Neural cell (in vitro differentiated cells): ENCODE measurements at regions not wholly inside any gene's neighbourhood (a gene's known extent, or its start where the extent isn't known, plus 50 kb on each side); places are given as distances from the start of the nearest gene placed in this dataset.
"Not testable (repeated sequence)": the region's sequence is repeated elsewhere in the genome, so short reads cannot be mapped to it uniquely, and the experiment has no call there.

Source experiments
- H2AFZ ChIP-seq: fragments of 200-600, 300-800 bp; sonication (generic), shearing (Covaris generic); 2 replicates; pipeline ENCODE4 v1.6.0; 2014; ENCODE audit warnings: low read depth, mild to moderate bottlenecking, antibody characterized with exemption, low read length, moderate library complexity
- H3F3A ChIP-seq: fragments of 200-600 bp; shearing (Covaris generic); 2 replicates; pipeline ENCODE4 v1.6.1; 2016; ENCODE audit warnings: mild to moderate bottlenecking, moderate library complexity, mixed read lengths, antibody characterized with exemption, low read length; ENCODE audit not compliant: insufficient read depth, poor library complexity, severe bottlenecking
- H3K27ac ChIP-seq: fragments of 200-600, 300-800 bp; sonication (generic), shearing (Covaris generic); 2 replicates; pipeline ENCODE4 v1.5.1; 2014; ENCODE audit warnings: mild to moderate bottlenecking, low read length, moderate library complexity
- H3K27me3 ChIP-seq: fragments of 300-800, 200-600 bp; sonication (generic), shearing (Covaris generic); 2 replicates; pipeline ENCODE4 v1.6.0; 2014; ENCODE audit warnings: mild to moderate bottlenecking, low read depth, low read length, moderate library complexity; ENCODE audit not compliant: insufficient read depth
- H3K36me3 ChIP-seq: fragments of 300-800, 200-600 bp; sonication (generic), shearing (Covaris generic); 2 replicates; pipeline ENCODE4 v1.5.1; 2014; ENCODE audit warnings: mild to moderate bottlenecking, antibody characterized with exemption, low read length, moderate library complexity; ENCODE audit not compliant: insufficient read depth
- H3K4me2 ChIP-seq: fragments of 300-800, 200-600 bp; sonication (generic), shearing (Covaris generic); 2 replicates; pipeline ENCODE4 v1.6.0; 2014; ENCODE audit warnings: mild to moderate bottlenecking, low read length
- H3K4me3 ChIP-seq: fragments of 300-800, 200-600 bp; sonication (generic), shearing (Covaris generic); 2 replicates; pipeline ENCODE4 v1.5.1; 2014; ENCODE audit warnings: mild to moderate bottlenecking, low read length, moderate library complexity
- H3K79me2 ChIP-seq: fragments of 200-600 bp; shearing (Covaris generic); replicated peaks from 2 replicates; pipeline ENCODE4 v1.6.0; 2014; ENCODE audit warnings: mild to moderate bottlenecking, low read length, moderate library complexity; ENCODE audit not compliant: insufficient read depth
- H3K9ac ChIP-seq: fragments of 300-800, 200-600 bp; sonication (generic), shearing (Covaris generic); 2 replicates; pipeline ENCODE4 v1.6.1; 2016; ENCODE audit warnings: mild to moderate bottlenecking, low read length, mixed read lengths
- H3K9me2 ChIP-seq: fragments of 200-600 bp; shearing (Covaris generic); 2 replicates; pipeline ENCODE4 v1.6.1; 2016; ENCODE audit warnings: mild to moderate bottlenecking, low read length, mixed read lengths; ENCODE audit not compliant: insufficient read depth
- H3K9me3 ChIP-seq: fragments of 200-600, 300-800 bp; sonication (generic), shearing (Covaris generic); 2 replicates; pipeline ENCODE4 v1.6.1; 2016; ENCODE audit warnings: mild to moderate bottlenecking, mixed run types, low read length, moderate library complexity, mixed read lengths
- H4K20me1 ChIP-seq: fragments of 200-600 bp; shearing (Covaris generic); 2 replicates; pipeline ENCODE4 v1.6.1; 2016; ENCODE audit warnings: mild to moderate bottlenecking, mixed run types; ENCODE audit not compliant: insufficient read depth
- EP300 ChIP-seq: fragments of 450-650 bp; conservative IDR thresholded peaks from 2 replicates; pipeline ENCODE4 v1.6.1; 2014; ENCODE audit warnings: antibody characterized with exemption, mild to moderate bottlenecking, moderate library complexity; ENCODE audit not compliant: poor library complexity, severe bottlenecking
- EZH2 ChIP-seq: fragments of 200-600, 300-800 bp; shearing (Covaris generic), sonication (generic); IDR thresholded peaks from 2 replicates; pipeline ENCODE4 v1.6.1; 2014; ENCODE audit warnings: antibody characterized with exemption, low read length, borderline replicate concordance, mild to moderate bottlenecking; ENCODE audit not compliant: insufficient read depth, poor library complexity, severe bottlenecking
- MXI1 ChIP-seq: fragments of 450-650 bp; conservative IDR thresholded peaks from 2 replicates; pipeline ENCODE4 v1.6.1; 2014; ENCODE audit warnings: antibody characterized with exemption, mild to moderate bottlenecking; ENCODE audit not compliant: poor library complexity, severe bottlenecking
- POLR2AphosphoS5 ChIP-seq: IDR thresholded peaks from 2 replicates; pipeline ENCODE4 v1.6.1; 2012
- RAD21 ChIP-seq: fragments of 450-650 bp; conservative IDR thresholded peaks from 2 replicates; pipeline ENCODE4 v1.6.1; 2014; ENCODE audit warnings: antibody characterized with exemption, mild to moderate bottlenecking, moderate library complexity
- SMC3 ChIP-seq: fragments of 450-650 bp; conservative IDR thresholded peaks from 2 replicates; pipeline ENCODE4 v1.6.1; 2014; ENCODE audit warnings: antibody characterized with exemption, mild to moderate bottlenecking, moderate library complexity; ENCODE audit not compliant: poor library complexity
- TAF1 ChIP-seq: IDR thresholded peaks from 2 replicates; pipeline ENCODE4 v1.6.1; 2012; ENCODE audit warnings: low read depth
- TF ChIP-seq, protein P1 (sequence below): fragments of 450-650 bp; IDR thresholded peaks from 2 replicates; pipeline ENCODE4 v1.5.1; 2014; ENCODE audit warnings: antibody characterized with exemption, mild to moderate bottlenecking, moderate library complexity; ENCODE audit not compliant: poor library complexity, severe bottlenecking
- TF ChIP-seq, protein P2 (sequence below): IDR thresholded peaks from 2 replicates; pipeline ENCODE4 v1.6.1; 2012; ENCODE audit warnings: borderline replicate concordance

DNA sequence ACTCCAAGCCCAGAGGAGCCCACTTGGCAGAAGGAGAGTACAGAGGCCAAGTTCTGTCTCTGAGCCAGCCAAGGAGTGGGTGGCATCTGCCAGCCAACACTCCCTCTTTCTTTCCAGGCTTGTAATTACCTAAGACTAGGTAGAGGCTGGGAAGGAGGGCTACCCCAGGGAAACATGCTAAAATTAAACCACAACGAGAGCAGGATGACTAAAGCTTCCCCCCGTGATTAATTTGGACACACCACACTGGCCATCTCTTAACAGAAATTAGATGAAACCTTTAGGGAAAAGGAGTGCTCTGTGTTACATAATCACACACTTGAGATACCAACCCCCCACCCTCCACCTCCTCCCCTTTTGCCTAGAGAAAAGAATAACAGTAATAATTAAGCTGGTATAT, 102.1 kb upstream of the ZC3H12A start:
- Histone ChIP-seq H4K20me1 (no peaks in the 10 kb centered on the region), H3K36me3 (no peaks in the 10 kb centered on the region), H3K4me3 (no peak overlapping the region), H3K79me2 (no peaks in the 10 kb centered on the region), H3K27me3 (no peaks in the 10 kb centered on the region), H3F3A (no peaks in the 10 kb centered on the region), H3K27ac (no peak overlapping the region), H3K4me2 (no peak overlapping the region), H2AFZ (no peak overlapping the region), H3K9me3 (no peaks in the 10 kb centered on the region), H3K9ac (no peak overlapping the region), H3K9me2 (no peaks in the 10 kb centered on the region)
- TF ChIP-seq, protein P1, sequence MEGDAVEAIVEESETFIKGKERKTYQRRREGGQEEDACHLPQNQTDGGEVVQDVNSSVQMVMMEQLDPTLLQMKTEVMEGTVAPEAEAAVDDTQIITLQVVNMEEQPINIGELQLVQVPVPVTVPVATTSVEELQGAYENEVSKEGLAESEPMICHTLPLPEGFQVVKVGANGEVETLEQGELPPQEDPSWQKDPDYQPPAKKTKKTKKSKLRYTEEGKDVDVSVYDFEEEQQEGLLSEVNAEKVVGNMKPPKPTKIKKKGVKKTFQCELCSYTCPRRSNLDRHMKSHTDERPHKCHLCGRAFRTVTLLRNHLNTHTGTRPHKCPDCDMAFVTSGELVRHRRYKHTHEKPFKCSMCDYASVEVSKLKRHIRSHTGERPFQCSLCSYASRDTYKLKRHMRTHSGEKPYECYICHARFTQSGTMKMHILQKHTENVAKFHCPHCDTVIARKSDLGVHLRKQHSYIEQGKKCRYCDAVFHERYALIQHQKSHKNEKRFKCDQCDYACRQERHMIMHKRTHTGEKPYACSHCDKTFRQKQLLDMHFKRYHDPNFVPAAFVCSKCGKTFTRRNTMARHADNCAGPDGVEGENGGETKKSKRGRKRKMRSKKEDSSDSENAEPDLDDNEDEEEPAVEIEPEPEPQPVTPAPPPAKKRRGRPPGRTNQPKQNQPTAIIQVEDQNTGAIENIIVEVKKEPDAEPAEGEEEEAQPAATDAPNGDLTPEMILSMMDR, result no peak
- TF ChIP-seq SMC3, result no peak

DNA sequence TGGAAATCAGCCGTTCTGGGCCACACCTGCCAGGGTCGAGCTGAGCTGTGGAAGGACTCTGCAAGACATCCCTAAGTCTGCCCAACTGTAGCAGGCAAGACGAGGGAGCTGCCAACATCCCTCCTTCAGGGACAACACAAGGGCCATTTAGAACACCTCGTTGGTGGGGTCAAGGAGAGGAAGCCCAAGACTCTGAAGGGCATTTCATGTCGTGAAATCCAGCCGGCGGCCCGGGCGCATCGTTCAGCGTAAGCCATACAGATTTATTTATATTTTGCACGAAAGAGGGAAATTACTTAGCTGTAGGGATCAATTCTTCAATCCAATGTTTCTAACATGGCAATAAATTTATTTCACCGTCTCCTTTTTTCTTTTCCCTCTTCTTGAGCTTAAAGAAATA, 101.7 kb upstream of the ZC3H12A start:
- Histone ChIP-seq H3K36me3 (no peaks in the 10 kb centered on the region), H3K4me2 (no peak overlapping the region), H3K27me3 (no peaks in the 10 kb centered on the region), H3K27ac (no peak overlapping the region), H4K20me1 (no peaks in the 10 kb centered on the region), H3K9ac (no peak overlapping the region), H3K4me3 (no peak overlapping the region), H3K9me3 (no peaks in the 10 kb centered on the region), H3K79me2 (no peaks in the 10 kb centered on the region), H2AFZ (no peak overlapping the region), H3F3A (no peaks in the 10 kb centered on the region), H3K9me2 (no peaks in the 10 kb centered on the region)
- TF ChIP-seq MXI1 (no peak), TAF1 (no peak), EP300 (no peak), EZH2 (no peak)

DNA sequence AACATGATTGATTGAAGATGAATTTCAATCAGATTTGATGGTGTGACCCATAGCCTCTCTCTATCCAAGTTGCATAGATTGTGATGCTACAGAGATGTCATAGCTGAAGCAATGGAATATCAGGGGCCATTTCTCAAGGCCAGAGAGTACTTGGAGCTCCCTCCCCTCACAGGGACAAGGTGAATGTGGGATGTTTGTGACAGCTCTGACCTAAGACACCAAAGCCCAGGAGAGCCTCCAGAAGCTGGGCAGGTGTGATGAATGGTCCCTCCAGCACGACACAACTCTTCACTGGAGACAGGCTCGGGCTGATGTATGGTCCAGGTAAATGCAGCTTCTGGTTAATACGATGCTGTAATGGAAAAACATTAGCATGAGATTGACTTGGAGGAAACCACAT, 101.0 kb upstream of the ZC3H12A start:
- no peaks in the 10 kb centered on the region for H3K79me2 ChIP-seq
- no peaks in the 10 kb centered on the region for H3K9me3 ChIP-seq
- no peaks in the 10 kb centered on the region for H3K27me3 ChIP-seq
- no peak overlapping the region for H3K27ac ChIP-seq
- H3F3A ChIP-seq, result no peaks in the 10 kb centered on the region
- no peaks in the 10 kb centered on the region for H3K9me2 ChIP-seq
- no peak overlapping the region for H3K9ac ChIP-seq
- no peaks in the 10 kb centered on the region for H4K20me1 ChIP-seq
- H3K36me3 ChIP-seq, result no peaks in the 10 kb centered on the region
- no peak overlapping the region for H3K4me2 ChIP-seq
- H2AFZ ChIP-seq, result no peak overlapping the region
- TF ChIP-seq POLR2AphosphoS5 (no peak), SMC3 (no peak), RAD21 (no peak), EP300 (no peak), MXI1 (no peak), EZH2 (no peak), TAF1 (no peak)
- TF ChIP-seq, protein P1, result no peak
- TF ChIP-seq, protein P2, sequence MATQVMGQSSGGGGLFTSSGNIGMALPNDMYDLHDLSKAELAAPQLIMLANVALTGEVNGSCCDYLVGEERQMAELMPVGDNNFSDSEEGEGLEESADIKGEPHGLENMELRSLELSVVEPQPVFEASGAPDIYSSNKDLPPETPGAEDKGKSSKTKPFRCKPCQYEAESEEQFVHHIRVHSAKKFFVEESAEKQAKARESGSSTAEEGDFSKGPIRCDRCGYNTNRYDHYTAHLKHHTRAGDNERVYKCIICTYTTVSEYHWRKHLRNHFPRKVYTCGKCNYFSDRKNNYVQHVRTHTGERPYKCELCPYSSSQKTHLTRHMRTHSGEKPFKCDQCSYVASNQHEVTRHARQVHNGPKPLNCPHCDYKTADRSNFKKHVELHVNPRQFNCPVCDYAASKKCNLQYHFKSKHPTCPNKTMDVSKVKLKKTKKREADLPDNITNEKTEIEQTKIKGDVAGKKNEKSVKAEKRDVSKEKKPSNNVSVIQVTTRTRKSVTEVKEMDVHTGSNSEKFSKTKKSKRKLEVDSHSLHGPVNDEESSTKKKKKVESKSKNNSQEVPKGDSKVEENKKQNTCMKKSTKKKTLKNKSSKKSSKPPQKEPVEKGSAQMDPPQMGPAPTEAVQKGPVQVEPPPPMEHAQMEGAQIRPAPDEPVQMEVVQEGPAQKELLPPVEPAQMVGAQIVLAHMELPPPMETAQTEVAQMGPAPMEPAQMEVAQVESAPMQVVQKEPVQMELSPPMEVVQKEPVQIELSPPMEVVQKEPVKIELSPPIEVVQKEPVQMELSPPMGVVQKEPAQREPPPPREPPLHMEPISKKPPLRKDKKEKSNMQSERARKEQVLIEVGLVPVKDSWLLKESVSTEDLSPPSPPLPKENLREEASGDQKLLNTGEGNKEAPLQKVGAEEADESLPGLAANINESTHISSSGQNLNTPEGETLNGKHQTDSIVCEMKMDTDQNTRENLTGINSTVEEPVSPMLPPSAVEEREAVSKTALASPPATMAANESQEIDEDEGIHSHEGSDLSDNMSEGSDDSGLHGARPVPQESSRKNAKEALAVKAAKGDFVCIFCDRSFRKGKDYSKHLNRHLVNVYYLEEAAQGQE, result no peak
- H3K4me3 ChIP-seq, result no peak overlapping the region

DNA sequence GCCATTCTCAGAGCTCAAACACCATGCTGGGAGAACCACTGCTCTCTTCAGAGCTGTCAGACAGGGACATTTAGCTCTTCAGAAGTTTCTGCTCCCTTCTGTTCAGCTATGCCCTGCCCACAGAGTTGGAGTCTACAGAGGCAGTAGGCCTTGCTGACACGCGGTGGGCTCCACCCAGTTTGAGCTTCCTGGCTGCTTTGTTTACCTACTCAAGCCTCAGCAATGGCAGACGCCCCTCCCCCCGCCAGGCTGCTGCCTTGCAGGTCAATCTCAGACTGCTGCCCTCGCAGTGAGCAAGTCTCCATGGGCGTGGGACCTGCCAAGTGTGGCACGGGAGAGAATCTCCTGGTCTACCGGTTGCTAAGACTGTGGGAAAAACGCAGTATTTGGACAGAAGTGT, 93.8 kb upstream of the ZC3H12A start:
- H3K4me3 ChIP-seq, H3K79me2 ChIP-seq, H3K9me3 ChIP-seq, H3K27me3 ChIP-seq, H3K9ac ChIP-seq, H2AFZ ChIP-seq, H4K20me1 ChIP-seq, H3K9me2 ChIP-seq, H3K27ac ChIP-seq, H3F3A ChIP-seq, H3K36me3 ChIP-seq, H3K4me2 ChIP-seq: not testable (repeated sequence)
